ENCODE measurements at regions not wholly inside any gene's neighbourhood (a gene's known extent, or its start where the extent isn't known, plus 50 kb on each side); places are given as distances from the start of the nearest gene placed in this dataset.

DNA sequence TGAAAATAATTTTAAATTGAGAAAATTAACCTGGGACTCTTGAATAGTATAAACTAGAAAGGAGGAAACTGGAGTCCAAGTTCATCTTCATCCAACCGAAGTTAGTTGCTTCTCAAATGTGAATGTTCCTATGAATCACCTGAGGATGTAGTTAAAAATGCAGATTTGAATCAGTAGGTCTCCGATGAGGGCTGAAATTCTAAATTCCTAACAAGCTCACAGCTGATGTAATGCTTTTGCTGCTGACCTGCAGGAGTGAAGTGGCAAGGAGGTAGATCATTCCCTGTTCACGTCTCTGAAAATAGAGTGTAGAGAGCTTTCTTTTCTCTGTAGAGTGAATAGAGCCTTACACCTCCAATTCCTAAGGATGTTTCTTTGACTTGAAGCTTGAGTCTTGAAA, 685.5 kb downstream of the CPS1 start:
- DNase-seq: no peak

DNA sequence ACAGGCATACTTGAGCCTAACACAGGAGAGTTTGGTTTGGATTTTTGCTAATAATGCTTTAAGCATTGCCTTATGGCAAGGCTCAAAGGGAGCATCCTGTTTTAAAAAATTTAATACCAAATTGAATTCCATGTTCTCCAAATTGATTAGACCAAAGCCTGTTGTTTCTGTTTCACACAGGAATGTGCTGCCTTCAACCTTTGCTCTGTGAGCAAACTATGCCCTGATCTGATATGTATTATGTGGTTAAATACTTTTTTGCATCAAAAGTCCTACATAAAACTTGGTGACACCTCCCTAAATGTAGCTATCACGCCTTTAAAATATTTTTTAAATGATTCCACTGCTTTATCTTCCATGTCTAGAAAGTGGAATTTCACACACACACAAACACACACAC, 691.4 kb downstream of the CPS1 start:
- DNase-seq: no peak

DNA sequence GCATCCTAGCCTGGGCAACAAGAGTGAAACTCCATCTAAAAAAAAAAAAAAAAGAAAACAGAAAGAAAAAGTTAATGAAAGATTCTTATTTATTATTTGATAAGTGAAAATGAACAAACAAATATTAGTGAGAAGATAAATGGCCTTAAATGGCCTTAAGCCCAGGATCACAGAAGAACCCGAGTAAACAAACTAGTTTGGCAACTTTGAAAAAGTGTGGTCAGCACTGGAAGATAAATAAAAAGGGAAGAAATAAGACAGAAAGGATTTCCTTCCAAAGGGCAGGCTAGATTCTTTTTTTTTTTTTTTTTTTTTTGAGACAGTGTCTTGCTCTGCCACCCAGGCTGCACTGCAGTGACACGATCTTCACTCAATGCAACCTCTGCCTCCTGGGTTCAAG, 692.4 kb downstream of the CPS1 start:
- no peak for DNase-seq

DNA sequence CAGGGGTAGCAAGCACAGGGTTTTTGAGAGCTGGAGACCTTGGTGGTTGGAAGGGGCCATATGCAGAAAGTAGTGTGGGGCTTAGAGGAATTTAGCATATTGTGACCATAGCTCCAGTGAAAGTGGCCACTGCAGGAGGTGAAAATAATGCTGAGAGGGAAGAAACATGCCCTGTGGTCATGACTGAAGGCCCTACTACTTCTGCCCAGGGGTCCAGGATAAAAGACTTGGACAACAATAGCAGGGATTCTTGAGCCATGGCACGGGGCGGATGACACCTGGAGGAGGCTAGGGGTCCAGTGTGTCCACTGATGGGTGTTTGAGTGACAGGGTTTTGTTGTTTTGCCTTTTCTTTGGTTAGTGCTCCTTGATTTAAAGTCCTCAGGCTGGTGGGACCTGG, 694.6 kb downstream of the CPS1 start:
- no peak for DNase-seq

GRCh38 chr2:211258646-211259335, 702.4 kb downstream of the CPS1 start:
- DNase-seq: no peak

GRCh38 chr2:211259831-211260476, 703.6 kb downstream of the CPS1 start:
- no peak for DNase-seq

GRCh38 chr2:211270257-211270656, 713.9 kb downstream of the CPS1 start:
- DNase-seq: no peak

- DNase-seq: no peak
These were observed 725.2 kb downstream of the CPS1 start for GRCh38 chr2:211281430-211282073.

- DNase-seq: no peak
These were observed 746.3 kb downstream of the CPS1 start for GRCh38 chr2:211302676-211303075.

- no peak for DNase-seq
These were observed 750.5 kb downstream of the CPS1 start for GRCh38 chr2:211306929-211307328.
